Thyroid gland (tissue), 4 donors: ENCODE measurements at regions not wholly inside any gene's neighbourhood (a gene's known extent, or its start where the extent isn't known, plus 50 kb on each side); places are given as distances from the start of the nearest gene placed in this dataset.

Experiments used
- DNase-seq, 2 donors: peaks; one replicate each; pipeline ENCODE4 v3.0.0-alpha.2; 2019
- H3K27ac ChIP-seq, 3 donors: fragments of 200-600 bp; sonication (generic); 1 replicate in 2 of 3; 2 replicates in 1 of 3; pipeline ENCODE4 v1.5.1; 2016 to 2019; ENCODE audit warnings: mild to moderate bottlenecking in 1 of 3, moderate library complexity in 1 of 3
- H3K27me3 ChIP-seq: fragments of 200-600 bp; sonication (generic); one replicate; pipeline ENCODE4 v1.5.1; 2019
- H3K36me3 ChIP-seq, 2 donors: fragments of 200-600 bp; sonication (generic); one replicate each; pipeline ENCODE4 v1.5.1; 2016 to 2019
- H3K4me1 ChIP-seq, 2 donors: fragments of 200-600 bp; sonication (generic); one replicate each; pipeline ENCODE4 v1.5.1; 2017 to 2019
- H3K4me3 ChIP-seq, 3 donors: fragments of 200-600 bp; sonication (generic); replicated peaks in 1 of 3; 1 replicate in 2 of 3; 2 replicates in 1 of 3; pipeline ENCODE4 v1.5.1; 2016; ENCODE audit warnings: mild to moderate bottlenecking in 1 of 3
- H3K9me3 ChIP-seq: fragments of 200-600 bp; sonication (generic); one replicate; pipeline ENCODE4 v1.5.1; 2017
- POLR2A ChIP-seq, 2 donors: fragments of 450-650 bp; IDR thresholded peaks; one replicate each; pipeline ENCODE4 v1.6.1; 2017; ENCODE audit warnings: antibody characterized with exemption in 2 of 2, mild to moderate bottlenecking in 2 of 2, moderate library complexity in 1 of 2
- WGBS, 2 donors: methylation state at CpG; one replicate each; pipeline ENCODE4 v1.1.5; 2017; 5-methylcytosine and 5-hydroxymethylcytosine counted together
- intact Hi-C: fragments of 100-400 bp; cut with DNase I; formaldehyde crosslinking; loops from one replicate; pipeline ENCODE4 v1.15.1; 2023
- TF ChIP-seq, protein P1 (sequence below), 6 experiments: fragments of 200-600 bp in 3 of 6; fragments of 450-650 bp in 3 of 6; sonication (generic) in 3 of 6; IDR thresholded peaks; one replicate each; pipeline ENCODE4 v1.5.1; 2016 to 2019; ENCODE audit warnings: antibody characterized with exemption in 6 of 6, mild to moderate bottlenecking in 2 of 6, inconsistent platforms in 1 of 6, moderate library complexity in 1 of 6

DNA sequence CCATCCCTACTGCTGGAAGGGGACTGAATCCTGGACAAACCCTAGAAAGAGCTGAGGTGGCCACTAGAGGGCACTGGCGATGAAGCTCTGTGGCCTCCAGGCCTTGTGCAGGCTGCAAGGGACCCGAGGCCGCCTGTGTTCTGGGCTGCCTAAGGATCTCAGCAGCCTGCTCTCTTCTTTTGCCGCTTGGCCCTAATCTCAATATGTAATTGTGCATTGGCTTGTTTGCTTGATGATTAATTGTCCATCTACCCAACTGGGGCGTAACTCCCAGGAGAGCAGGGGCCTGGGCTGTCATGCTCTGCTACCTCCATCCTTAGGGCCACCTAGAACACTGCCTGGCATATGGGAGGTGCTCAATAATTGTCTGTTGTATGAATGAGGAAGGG lies 73.8 kb downstream of the SYNE3 start:
- DNase-seq, result peak; percentile 82 to 86
- Histone ChIP-seq H3K4me3 (no peak overlapping the region), H3K27ac (no peak overlapping the region), H3K27me3 (no peaks in the 10 kb centered on the region), H3K4me1 (no peaks in the 10 kb centered on the region), H3K9me3 (no peaks in the 10 kb centered on the region), H3K36me3 (peaks cover 6 to 9% of the 10 kb centered on the region in 2 donors)
- WGBS, 2 donors, result 34 to 36% methylated on average over 5 of the region's 5 CpGs
- TF ChIP-seq POLR2A (IDR thresholded peaks at IDR 0.05), result no peak
- TF ChIP-seq, protein P1, sequence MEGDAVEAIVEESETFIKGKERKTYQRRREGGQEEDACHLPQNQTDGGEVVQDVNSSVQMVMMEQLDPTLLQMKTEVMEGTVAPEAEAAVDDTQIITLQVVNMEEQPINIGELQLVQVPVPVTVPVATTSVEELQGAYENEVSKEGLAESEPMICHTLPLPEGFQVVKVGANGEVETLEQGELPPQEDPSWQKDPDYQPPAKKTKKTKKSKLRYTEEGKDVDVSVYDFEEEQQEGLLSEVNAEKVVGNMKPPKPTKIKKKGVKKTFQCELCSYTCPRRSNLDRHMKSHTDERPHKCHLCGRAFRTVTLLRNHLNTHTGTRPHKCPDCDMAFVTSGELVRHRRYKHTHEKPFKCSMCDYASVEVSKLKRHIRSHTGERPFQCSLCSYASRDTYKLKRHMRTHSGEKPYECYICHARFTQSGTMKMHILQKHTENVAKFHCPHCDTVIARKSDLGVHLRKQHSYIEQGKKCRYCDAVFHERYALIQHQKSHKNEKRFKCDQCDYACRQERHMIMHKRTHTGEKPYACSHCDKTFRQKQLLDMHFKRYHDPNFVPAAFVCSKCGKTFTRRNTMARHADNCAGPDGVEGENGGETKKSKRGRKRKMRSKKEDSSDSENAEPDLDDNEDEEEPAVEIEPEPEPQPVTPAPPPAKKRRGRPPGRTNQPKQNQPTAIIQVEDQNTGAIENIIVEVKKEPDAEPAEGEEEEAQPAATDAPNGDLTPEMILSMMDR (IDR thresholded peaks at IDR 0.05), result peak; percentile 63 to 85 (median 80)
- intact Hi-C loops, result loop anchor here (5.0 kb wide), 1 partner anchor 90 kb away; no protein-coding TSS in a partner anchor

DNA sequence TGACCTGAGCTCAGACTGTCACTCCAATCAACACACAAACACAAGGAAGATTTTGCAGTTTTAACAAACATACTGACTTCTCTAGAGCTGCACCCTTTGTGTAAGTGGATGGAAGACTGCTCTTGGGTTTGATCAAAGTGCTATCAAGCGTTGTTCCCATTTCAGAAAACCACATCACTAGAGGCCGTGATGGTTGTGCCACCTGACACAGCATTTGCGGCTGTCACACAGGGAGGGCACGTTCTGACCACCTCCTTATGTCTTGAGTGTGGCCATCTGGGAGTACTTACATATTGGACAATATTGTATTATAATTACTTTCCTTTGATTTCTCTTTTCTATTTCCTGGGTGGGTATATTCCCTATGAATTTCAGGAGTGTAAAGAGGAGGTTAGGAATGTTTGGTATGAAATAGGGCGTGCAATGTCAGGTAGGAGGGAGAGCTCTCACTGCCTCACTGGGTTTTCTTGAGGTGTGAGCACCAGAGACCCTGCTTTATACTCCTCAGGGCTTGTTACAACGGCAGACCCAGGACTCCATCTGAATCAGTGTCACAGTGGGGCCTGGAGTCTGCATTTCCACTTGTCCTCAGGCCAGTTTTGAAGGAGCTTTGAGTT lies 74.3 kb downstream of the SYNE3 start:
- Histone ChIP-seq H3K27ac (no peak overlapping the region), H3K36me3 (peaks cover 6 to 9% of the 10 kb centered on the region in 2 donors), H3K4me3 (no peak overlapping the region), H3K27me3 (no peaks in the 10 kb centered on the region), H3K9me3 (no peaks in the 10 kb centered on the region), H3K4me1 (no peaks in the 10 kb centered on the region)
- TF ChIP-seq POLR2A (IDR thresholded peaks at IDR 0.05), result no peak
- TF ChIP-seq, protein P1 (IDR thresholded peaks at IDR 0.05), result no peak
- no peak for DNase-seq
- intact Hi-C loops, result loop anchor here (5.0 kb wide), 1 partner anchor 90 kb away; no protein-coding TSS in a partner anchor
- WGBS, 2 donors, result 66% methylated on average over 6 of the region's 6 CpGs

DNA sequence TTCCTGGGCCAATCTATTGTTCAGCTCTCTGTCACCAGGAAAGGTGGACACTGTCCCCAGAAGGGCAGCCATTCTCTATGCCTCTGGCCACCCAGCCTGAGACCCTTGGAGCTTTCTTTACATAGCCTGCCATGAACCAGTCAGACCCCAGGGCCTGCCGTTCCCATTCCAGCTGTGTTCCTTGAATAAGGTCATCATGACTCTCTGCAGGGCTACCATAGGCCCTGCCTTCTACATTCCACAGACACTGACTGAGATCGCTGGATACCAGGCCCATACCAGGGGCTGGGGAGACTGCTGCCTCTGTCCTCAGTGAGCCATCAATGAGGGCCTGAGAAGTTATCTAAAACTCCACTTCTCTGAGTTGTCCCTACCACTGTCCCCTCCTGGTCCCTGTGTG lies 75.5 kb downstream of the SYNE3 start:
- no peak overlapping the region for H3K27ac ChIP-seq
- intact Hi-C loops, result loop anchor here (5.0 kb wide), 1 partner anchor 91 kb away; no protein-coding TSS in a partner anchor
- no peaks in the 10 kb centered on the region for H3K9me3 ChIP-seq
- no peak for DNase-seq
- no peak for TF ChIP-seq POLR2A (IDR thresholded peaks at IDR 0.05)
- TF ChIP-seq, protein P1 (IDR thresholded peaks at IDR 0.05), result no peak
- H3K4me1 ChIP-seq, result no peaks in the 10 kb centered on the region
- 67 to 82% methylated on average over 2 of the region's 2 CpGs for WGBS, 2 donors
- no peak overlapping the region for H3K4me3 ChIP-seq
- no peaks in the 10 kb centered on the region for H3K27me3 ChIP-seq
- peaks cover 12 to 18% of the 10 kb centered on the region in 2 donors for H3K36me3 ChIP-seq

DNA sequence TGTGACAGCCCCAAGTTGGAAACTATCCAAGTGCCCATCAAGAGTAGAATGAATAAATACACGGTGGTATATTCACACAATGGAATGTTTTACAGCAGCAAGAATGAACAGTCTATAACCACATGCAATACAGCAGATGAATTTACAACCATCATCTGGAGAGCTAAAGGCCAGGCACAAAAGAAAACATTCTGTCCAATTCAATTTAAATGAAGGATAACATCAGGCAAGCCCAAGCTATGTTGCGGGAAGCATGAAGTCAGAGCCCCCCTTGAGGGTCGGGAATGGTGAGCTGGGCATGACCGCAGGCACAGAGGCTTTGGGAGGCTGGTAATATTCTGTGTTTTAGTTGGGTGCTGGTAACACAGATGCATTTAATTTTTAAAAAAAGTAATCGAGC lies 76.0 kb downstream of the SYNE3 start:
- Histone ChIP-seq H3K4me3 (no peak overlapping the region), H3K27me3 (no peaks in the 10 kb centered on the region), H3K27ac (no peak overlapping the region), H3K36me3 (peaks cover 13 to 19% of the 10 kb centered on the region in 2 donors), H3K4me1 (no peaks in the 10 kb centered on the region), H3K9me3 (no peaks in the 10 kb centered on the region)
- 72 to 73% methylated on average over 5 of the region's 5 CpGs for WGBS, 2 donors
- no peak for DNase-seq
- TF ChIP-seq POLR2A (IDR thresholded peaks at IDR 0.05), result no peak
- TF ChIP-seq, protein P1 (IDR thresholded peaks at IDR 0.05), result no peak
- intact Hi-C loops, result loop anchor here (5.0 kb wide), 1 partner anchor 92 kb away; no protein-coding TSS in a partner anchor

DNA sequence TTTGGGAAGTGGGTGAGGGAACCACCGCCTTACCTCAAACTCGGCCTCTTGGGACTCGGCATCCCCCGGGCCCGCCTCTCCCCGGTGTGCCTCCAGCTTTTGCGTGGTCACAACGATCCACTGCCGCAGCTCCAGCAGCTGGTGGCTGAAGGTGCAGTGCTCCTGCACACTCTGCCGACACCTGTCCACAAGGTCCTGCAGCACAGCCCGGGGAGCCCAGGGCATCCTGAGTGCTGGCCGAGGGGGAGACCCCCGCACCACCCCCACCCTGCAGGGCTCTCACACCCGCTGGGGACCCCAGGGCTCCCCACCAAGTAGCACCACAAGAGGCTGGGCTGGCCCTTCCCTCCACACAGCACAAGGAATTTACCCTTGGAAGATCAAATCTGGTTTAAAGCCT lies 76.6 kb downstream of the SYNE3 start:
- intact Hi-C loops, result loop anchor here (5.0 to 10.0 kb wide), 2 partner anchors 92 to 275 kb away; no protein-coding TSS in a partner anchor
- Histone ChIP-seq H3K27ac (no peak overlapping the region), H3K9me3 (no peaks in the 10 kb centered on the region), H3K4me1 (no peaks in the 10 kb centered on the region), H3K27me3 (no peaks in the 10 kb centered on the region), H3K4me3 (no peak overlapping the region), H3K36me3 (peaks cover 13 to 25% of the 10 kb centered on the region in 2 donors)
- WGBS, 2 donors, result 79 to 80% methylated on average over 6 to 12 of the region's 14 CpGs
- TF ChIP-seq, protein P1 (IDR thresholded peaks at IDR 0.05), result no peak
- TF ChIP-seq POLR2A (IDR thresholded peaks at IDR 0.05), result no peak
- no peak for DNase-seq
